Esophagus squamous epithelium (tissue), 4 donors: ENCODE measurements at regions not wholly inside any gene's neighbourhood (a gene's known extent, or its start where the extent isn't known, plus 50 kb on each side); places are given as distances from the start of the nearest gene placed in this dataset.

Experiments used
- CTCF ChIP-seq, 6 experiments: fragments of 450-650 bp in 4 of 6; fragments of 200-600 bp in 2 of 6; sonication (generic) in 2 of 6; IDR thresholded peaks; one replicate each; pipeline ENCODE4 v1.5.1; 2016 to 2019; ENCODE audit warnings: antibody characterized with exemption in 6 of 6, mild to moderate bottlenecking in 4 of 6, moderate library complexity in 4 of 6
- POLR2A ChIP-seq, 4 donors: fragments of 450-650 bp; IDR thresholded peaks; one replicate each; pipeline ENCODE4 v1.6.1; 2017; ENCODE audit warnings: antibody characterized with exemption in 4 of 4, mild to moderate bottlenecking in 4 of 4, moderate library complexity in 3 of 4

GRCh38 chr5:2582106-2582505, 169.4 kb downstream of the IRX2 start:
- TF ChIP-seq CTCF (IDR thresholded peaks at IDR 0.05) (no peak), POLR2A (IDR thresholded peaks at IDR 0.05) (no peak)
